ENCODE measurements at regions not wholly inside any gene's neighbourhood (a gene's known extent, or its start where the extent isn't known, plus 50 kb on each side); places are given as distances from the start of the nearest gene placed in this dataset.

- TF ChIP-seq GTF2E2 (tag; IDR thresholded peaks at IDR 0.05), result no peak
- no peak for TF ChIP-seq E2F6 (IDR thresholded peaks at IDR 0.05; ENCODE audit: borderline replicate concordance in 1 of 2, extremely low read depth in 1 of 2, insufficient read depth in 1 of 2, insufficient read length in 1 of 2, low read depth in 1 of 2, low read length in 1 of 2, poor library complexity in 1 of 2, severe bottlenecking in 1 of 2)
- TF ChIP-seq ELF1 (tag; IDR thresholded peaks at IDR 0.05), result peak; percentile 21; the same call in 1 of the 2 replicates
- TF ChIP-seq STAT6 (CRISPR knock-in tag; IDR thresholded peaks at IDR 0.05), result no peak
- TF ChIP-seq ZNF407 (IDR thresholded peaks at IDR 0.05; ENCODE audit: low read depth), result no peak
- TF ChIP-seq GATAD2B (IDR thresholded peaks at IDR 0.05; ENCODE audit: borderline replicate concordance), result no peak
- no peak for TF ChIP-seq RAD51 (IDR thresholded peaks at IDR 0.05; ENCODE audit: borderline replicate concordance, low read depth)
- TF ChIP-seq MEIS2 (IDR thresholded peaks at IDR 0.05; ENCODE audit: partially characterized antibody), result peak; percentile 93
- TF ChIP-seq CGGBP1 (CRISPR knock-in tag; IDR thresholded peaks at IDR 0.05), result no peak
- 0 out of 2 replicates have a peak, but pooled peaks have one; percentile 9 for TF ChIP-seq VEZF1 (CRISPR knock-in tag; IDR thresholded peaks at IDR 0.05)
- TF ChIP-seq ADNP (tag; IDR thresholded peaks at IDR 0.05), result no peak
- no peak for TF ChIP-seq ZKSCAN1 (IDR thresholded peaks at IDR 0.05; ENCODE audit: low read depth, low read length)
- no peak for TF ChIP-seq ZNF212 (CRISPR knock-in tag; IDR thresholded peaks at IDR 0.05)
- TF ChIP-seq NR3C1 (CRISPR knock-in tag; IDR thresholded peaks at IDR 0.05), result no peak
- TF ChIP-seq SOX6 (IDR thresholded peaks at IDR 0.05), result peak; percentile 88
These were observed 131.8 kb downstream of the VEGFA start (continued) for GRCh38 chr6:43901733-43902230.

Measured in K562 (cell line).